Activated CD4-positive, alpha-beta T cell treated with anti-CD3 and anti-CD28 coated beads, Interleukin-2, amount 10 ng/mL, durations not matched to agents 24 days and 14 days (primary cell): ENCODE measurements at regions not wholly inside any gene's neighbourhood (a gene's known extent, or its start where the extent isn't known, plus 50 kb on each side); places are given as distances from the start of the nearest gene placed in this dataset.

ENCODE experiments used
- DNase-seq: peaks from one replicate; pipeline ENCODE4 v3.0.0; 2022
- H3K27ac Mint-ChIP-seq: one replicate; pipeline ENCODE4 v1.8.0; 2022; ENCODE audit warnings: mild to moderate bottlenecking, mixed read lengths
- H3K27me3 Mint-ChIP-seq: one replicate; pipeline ENCODE4 v1.8.0; 2022; ENCODE audit warnings: mixed read lengths
- H3K36me3 Mint-ChIP-seq: one replicate; pipeline ENCODE4 v1.8.0; 2022; ENCODE audit warnings: low read depth, mild to moderate bottlenecking, mixed read lengths
- H3K4me1 Mint-ChIP-seq: one replicate; pipeline ENCODE4 v1.8.0; 2021; ENCODE audit warnings: mixed read lengths
- H3K4me3 Mint-ChIP-seq: one replicate; pipeline ENCODE4 v1.8.0; 2022; ENCODE audit warnings: mild to moderate bottlenecking, moderate library complexity, mixed read lengths
- H3K9me3 Mint-ChIP-seq: one replicate; pipeline ENCODE4 v1.8.0; 2021; ENCODE audit warnings: mixed read lengths
- intact Hi-C: fragments of 100-400 bp; cut with micrococcal nuclease; formaldehyde crosslinking; loops from one replicate; pipeline ENCODE4 v1.15.1; 2023

DNA sequence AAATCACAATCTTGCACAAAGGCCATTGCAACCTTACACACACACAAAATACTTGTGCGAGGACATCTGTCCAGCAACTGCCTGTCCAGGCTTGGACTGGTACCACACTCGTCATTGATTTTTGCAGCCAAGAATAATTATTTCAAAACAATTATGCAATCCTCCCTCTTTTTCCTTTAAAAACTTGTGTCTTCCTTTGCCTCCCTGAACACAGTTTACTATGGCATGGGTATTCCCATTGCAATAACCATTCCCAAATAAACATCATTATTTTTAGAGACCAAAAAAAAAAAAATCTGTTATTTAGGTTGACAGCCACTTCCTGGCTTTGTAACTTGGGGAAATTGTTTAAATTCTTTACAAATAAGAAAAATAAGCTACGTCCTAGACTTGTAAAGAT, 54.0 kb downstream of the C11orf91 start:
- Mint-ChIP-seq H3K4me1 (no peaks in the 10 kb centered on the region), H3K4me3 (no peak overlapping the region), H3K36me3 (no peaks in the 10 kb centered on the region), H3K27ac (no peak overlapping the region), H3K9me3 (no peaks in the 10 kb centered on the region), H3K27me3 (peaks cover 8% of the 10 kb centered on the region)
- DNase-seq = no peak
- intact Hi-C loops = no loop called here

DNA sequence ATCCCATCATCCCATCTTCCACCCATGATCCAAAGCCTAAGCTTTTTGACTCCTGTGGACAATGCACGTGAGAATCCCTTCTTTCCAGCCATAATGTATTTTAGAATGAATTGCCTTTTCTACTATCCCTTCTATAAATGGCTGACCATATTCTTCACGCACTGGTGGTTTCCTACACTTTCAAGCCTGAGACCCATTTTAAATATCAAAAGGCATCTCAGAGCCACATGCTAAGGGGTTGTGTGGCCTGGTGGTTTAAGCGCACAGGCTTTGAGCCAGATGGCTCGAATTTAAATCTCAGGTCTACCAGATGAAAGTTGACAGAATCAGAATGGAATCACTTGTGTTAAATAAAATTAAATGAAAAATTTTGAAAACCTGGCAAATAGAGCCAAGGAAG, 54.5 kb downstream of the C11orf91 start:
- Mint-ChIP-seq H3K27ac (no peak overlapping the region), H3K4me3 (no peak overlapping the region), H3K27me3 (peaks cover 8% of the 10 kb centered on the region), H3K36me3 (no peaks in the 10 kb centered on the region), H3K9me3 (no peaks in the 10 kb centered on the region), H3K4me1 (no peaks in the 10 kb centered on the region)
- intact Hi-C loops = no loop called here
- DNase-seq = no peak

DNA sequence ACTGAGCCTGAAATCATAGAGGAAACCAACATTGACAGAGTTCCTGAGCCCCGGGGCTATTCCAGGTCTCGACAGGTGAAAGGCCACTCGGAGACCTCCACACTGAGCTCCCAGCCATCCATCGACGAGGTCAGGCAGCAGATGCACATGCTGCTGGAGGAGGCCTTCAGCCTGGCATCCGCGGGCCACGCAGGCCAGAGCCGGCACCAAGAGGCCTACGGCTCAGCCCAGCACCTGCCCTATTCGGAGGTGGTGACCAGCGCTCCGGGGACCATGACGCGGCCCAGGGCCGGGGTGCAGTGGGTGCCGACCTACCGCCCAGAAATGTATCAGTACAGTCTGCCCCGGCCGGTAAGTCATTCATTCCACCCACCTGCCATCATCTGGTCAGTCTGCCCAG, 54.9 kb downstream of the C11orf91 start:
- H3K4me1 Mint-ChIP-seq = no peaks in the 10 kb centered on the region
- intact Hi-C loops = no loop called here
- no peak for DNase-seq
- no peaks in the 10 kb centered on the region for H3K36me3 Mint-ChIP-seq
- no peak overlapping the region for H3K27ac Mint-ChIP-seq
- no peaks in the 10 kb centered on the region for H3K9me3 Mint-ChIP-seq
- no peak overlapping the region for H3K4me3 Mint-ChIP-seq
- H3K27me3 Mint-ChIP-seq = peaks cover 8% of the 10 kb centered on the region

DNA sequence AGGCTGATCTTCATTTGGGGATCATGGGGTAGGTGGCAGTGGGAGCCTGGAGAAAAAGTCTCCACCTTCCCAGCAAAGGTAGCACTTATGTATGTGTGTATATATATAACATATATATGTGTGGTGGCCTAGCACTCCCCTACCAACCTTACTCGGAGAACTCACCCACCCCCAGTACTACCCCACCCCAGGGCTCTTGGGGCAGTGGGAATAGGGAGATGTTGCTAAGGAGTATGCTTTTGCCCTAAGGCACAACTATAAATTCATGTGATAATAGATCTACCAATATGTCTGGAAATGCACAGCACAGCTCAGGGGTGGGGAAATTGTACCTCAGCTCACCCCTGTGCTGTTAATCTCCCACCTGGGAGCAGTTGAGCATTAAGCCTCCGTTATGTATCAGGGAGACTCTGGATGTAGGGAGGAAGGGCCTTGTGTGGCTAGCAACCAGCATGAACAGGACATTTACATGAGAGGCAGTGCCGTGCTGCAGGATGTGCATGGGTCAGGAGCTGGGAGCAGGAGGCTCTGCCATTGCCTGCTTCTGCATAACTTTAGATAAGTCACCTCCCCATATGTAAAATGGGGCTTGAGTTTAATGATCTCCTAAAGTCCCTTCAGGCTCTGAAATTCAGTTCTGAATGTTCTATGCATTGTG, 57.3 kb downstream of the C11orf91 start:
- Mint-ChIP-seq H3K9me3 (no peaks in the 10 kb centered on the region), H3K4me1 (no peaks in the 10 kb centered on the region), H3K4me3 (no peak overlapping the region), H3K27ac (no peak overlapping the region), H3K36me3 (no peaks in the 10 kb centered on the region), H3K27me3 (peaks cover 4% of the 10 kb centered on the region)
- intact Hi-C loops = no loop called here
- DNase-seq = no peak

GRCh38 chr11:33642461-33643166, 58.0 kb downstream of the C11orf91 start:
- Mint-ChIP-seq H3K4me3 (no peak overlapping the region), H3K27ac (no peak overlapping the region), H3K36me3 (no peaks in the 10 kb centered on the region), H3K27me3 (peaks cover 8% of the 10 kb centered on the region), H3K4me1 (no peaks in the 10 kb centered on the region), H3K9me3 (no peaks in the 10 kb centered on the region)
- no peak for DNase-seq
- intact Hi-C loops = no loop called here

DNA sequence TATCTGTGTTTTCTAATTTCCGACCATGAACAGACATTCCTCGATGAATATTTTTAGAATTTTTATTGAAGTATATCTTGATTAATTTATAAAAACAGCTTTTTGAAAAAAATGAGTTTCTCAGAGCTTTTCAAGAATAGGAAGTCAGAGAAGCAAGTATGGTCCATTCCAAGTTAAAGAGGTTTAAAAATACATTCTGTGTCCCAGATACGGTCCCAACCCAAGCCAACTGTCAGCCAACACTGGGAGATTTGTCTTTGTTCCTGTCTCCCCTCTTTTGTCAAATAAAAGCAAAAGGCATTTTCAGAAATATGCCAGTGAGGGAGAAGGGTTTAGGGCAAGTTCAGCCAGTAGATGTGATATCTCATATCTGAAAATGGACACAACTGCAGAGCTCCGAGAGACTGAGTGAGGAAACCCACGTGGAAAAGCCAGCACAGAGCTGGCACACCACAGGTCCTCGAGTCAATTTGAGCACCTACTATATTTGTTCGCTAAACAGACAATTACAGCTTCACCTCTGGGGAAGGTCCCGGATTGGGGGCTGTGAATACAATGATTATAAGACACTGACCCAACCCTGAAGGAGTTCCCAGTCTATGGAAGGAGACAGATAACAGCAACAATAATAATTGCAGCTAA, 59.8 kb downstream of the C11orf91 start:
- DNase-seq = no peak
- intact Hi-C loops = no loop called here
- no peaks in the 10 kb centered on the region for H3K36me3 Mint-ChIP-seq
- H3K9me3 Mint-ChIP-seq = no peaks in the 10 kb centered on the region
- H3K4me3 Mint-ChIP-seq = no peak overlapping the region
- no peak overlapping the region for H3K27ac Mint-ChIP-seq
- no peaks in the 10 kb centered on the region for H3K4me1 Mint-ChIP-seq
- H3K27me3 Mint-ChIP-seq = peaks cover 8% of the 10 kb centered on the region

DNA sequence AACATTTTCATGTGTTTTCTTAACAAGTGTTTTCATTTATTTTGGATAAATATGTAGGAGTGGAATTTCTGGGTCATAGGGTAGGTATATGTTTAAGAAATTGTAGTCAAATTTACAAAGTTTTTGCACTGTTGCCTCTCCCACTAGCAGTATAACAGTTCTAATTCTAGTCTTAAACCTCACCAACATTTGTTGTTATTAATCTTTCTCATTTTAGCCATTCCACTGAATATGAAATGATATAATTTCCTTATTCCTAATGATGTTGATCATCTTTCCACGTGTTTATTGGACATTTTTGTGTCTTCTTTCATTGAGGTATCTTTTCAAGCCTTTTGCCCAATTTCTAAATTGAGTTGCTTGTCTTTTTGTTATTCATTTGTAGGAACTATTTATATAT, 62.0 kb downstream of the C11orf91 start:
- intact Hi-C loops = no loop called here
- H3K27me3 Mint-ChIP-seq = peaks cover 8% of the 10 kb centered on the region
- no peaks in the 10 kb centered on the region for H3K36me3 Mint-ChIP-seq
- H3K4me1 Mint-ChIP-seq = no peaks in the 10 kb centered on the region
- H3K4me3 Mint-ChIP-seq = no peak overlapping the region
- H3K9me3 Mint-ChIP-seq = no peaks in the 10 kb centered on the region
- no peak overlapping the region for H3K27ac Mint-ChIP-seq
- DNase-seq = no peak

DNA sequence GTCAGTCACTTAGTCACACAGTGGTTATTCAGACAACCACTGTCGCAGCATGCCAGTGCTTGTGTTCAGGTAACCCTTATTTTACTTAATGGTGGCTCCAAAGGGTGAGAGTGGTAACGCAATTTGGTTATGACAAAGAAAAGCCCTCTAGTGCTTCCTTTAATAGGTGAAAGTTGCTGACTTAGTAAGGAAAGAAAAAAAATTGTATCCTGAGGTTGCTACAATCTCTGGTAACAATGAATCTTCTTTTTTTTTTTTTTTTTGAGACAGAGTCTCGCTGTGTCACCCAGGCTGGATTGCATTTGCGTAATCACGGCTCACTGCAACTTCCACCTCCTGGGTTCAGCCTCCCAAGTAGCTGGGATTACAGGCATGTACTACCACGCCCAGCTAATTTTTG, 64.5 kb downstream of the C11orf91 start:
- Mint-ChIP-seq H3K9me3 (no peaks in the 10 kb centered on the region), H3K4me3 (no peak overlapping the region), H3K4me1 (no peaks in the 10 kb centered on the region), H3K27ac (no peak overlapping the region), H3K36me3 (no peaks in the 10 kb centered on the region), H3K27me3 (peaks cover 6% of the 10 kb centered on the region)
- no peak for DNase-seq
- intact Hi-C loops = no loop called here

GRCh38 chr11:33635161-33635560, 65.5 kb downstream of the C11orf91 start:
- no peak for DNase-seq
- no peak overlapping the region for H3K27ac Mint-ChIP-seq
- no peaks in the 10 kb centered on the region for H3K9me3 Mint-ChIP-seq
- intact Hi-C loops = no loop called here
- no peak overlapping the region for H3K4me3 Mint-ChIP-seq
- H3K27me3 Mint-ChIP-seq = peaks cover 6% of the 10 kb centered on the region
- no peaks in the 10 kb centered on the region for H3K36me3 Mint-ChIP-seq
- no peaks in the 10 kb centered on the region for H3K4me1 Mint-ChIP-seq

GRCh38 chr11:33634291-33634834, 66.3 kb downstream of the C11orf91 start:
- intact Hi-C loops = no loop called here
- DNase-seq = no peak
- H3K27me3 Mint-ChIP-seq = peaks cover 6% of the 10 kb centered on the region
- no peaks in the 10 kb centered on the region for H3K4me1 Mint-ChIP-seq
- no peak overlapping the region for H3K27ac Mint-ChIP-seq
- H3K4me3 Mint-ChIP-seq = no peak overlapping the region
- H3K36me3 Mint-ChIP-seq = no peaks in the 10 kb centered on the region
- no peaks in the 10 kb centered on the region for H3K9me3 Mint-ChIP-seq

- peaks cover 4% of the 10 kb centered on the region for H3K27me3 Mint-ChIP-seq
- H3K27ac Mint-ChIP-seq = no peak overlapping the region
- no peak overlapping the region for H3K4me3 Mint-ChIP-seq
- no peaks in the 10 kb centered on the region for H3K9me3 Mint-ChIP-seq
- H3K4me1 Mint-ChIP-seq = no peaks in the 10 kb centered on the region
- no peaks in the 10 kb centered on the region for H3K36me3 Mint-ChIP-seq
- DNase-seq = no peak
- intact Hi-C loops = no loop called here
Observed at GRCh38 chr11:33633251-33634003, 67.2 kb downstream of the C11orf91 start.

GRCh38 chr11:33631749-33632091, 68.9 kb downstream of the C11orf91 start:
- intact Hi-C loops = no loop called here
- Mint-ChIP-seq H3K4me3 (no peak overlapping the region), H3K27me3 (no peaks in the 10 kb centered on the region), H3K27ac (no peak overlapping the region), H3K4me1 (no peaks in the 10 kb centered on the region), H3K9me3 (no peaks in the 10 kb centered on the region), H3K36me3 (no peaks in the 10 kb centered on the region)
- no peak for DNase-seq

- Mint-ChIP-seq H3K4me1 (no peaks in the 10 kb centered on the region), H3K27ac (no peak overlapping the region)
- intact Hi-C loops = no loop called here
Observed at GRCh38 chr11:33630936-33631748, 69.5 kb downstream of the C11orf91 start.

More at GRCh38 chr11:33630936-33631748, 69.5 kb downstream of the C11orf91 start:
- Mint-ChIP-seq H3K27me3 (no peaks in the 10 kb centered on the region), H3K4me3 (no peak overlapping the region), H3K9me3 (no peaks in the 10 kb centered on the region), H3K36me3 (no peaks in the 10 kb centered on the region)
- no peak for DNase-seq
